Fibroblast of lung (primary cell): ENCODE measurements at regions not wholly inside any gene's neighbourhood (a gene's known extent, or its start where the extent isn't known, plus 50 kb on each side); places are given as distances from the start of the nearest gene placed in this dataset.
A peak's percentile ranks its signal among the peaks of the same experiment; 100 is the strongest.
"Not testable (repeated sequence)": the region's sequence is repeated elsewhere in the genome, so short reads cannot be mapped to it uniquely, and the experiment has no call there.

ENCODE experiments used
- DNase-seq, 2 donors: peaks; one replicate each; pipeline versions ENCODE4 v3.0.0 to v3.0.0-alpha.2; 2010; ENCODE audit warnings: low read depth in 2 of 2
- H2AFZ ChIP-seq: 2 replicates; pipeline ENCODE4 v1.5.1; 2012; ENCODE audit warnings: low read length, control low read depth, inconsistent platforms
- H3K27ac ChIP-seq: 2 replicates; pipeline ENCODE4 v1.5.1; 2011; ENCODE audit warnings: low read length, control low read depth; ENCODE audit not compliant: insufficient read depth
- H3K27me3 ChIP-seq: 2 replicates; pipeline ENCODE4 v1.5.1; 2011; ENCODE audit warnings: mild to moderate bottlenecking, low read length; ENCODE audit not compliant: control insufficient read depth, insufficient read depth
- H3K36me3 ChIP-seq: 2 replicates; pipeline ENCODE4 v1.5.1; 2011; ENCODE audit warnings: low read length; ENCODE audit not compliant: control insufficient read depth, insufficient read depth
- H3K4me1 ChIP-seq: 2 replicates; pipeline ENCODE4 v1.5.1; 2011; ENCODE audit warnings: low read length; ENCODE audit not compliant: control insufficient read depth, insufficient read depth; ENCODE audit errors: extremely low read depth
- H3K4me2 ChIP-seq: 2 replicates; pipeline ENCODE4 v1.5.1; 2011; ENCODE audit warnings: low read length, control low read depth; ENCODE audit not compliant: insufficient read depth; ENCODE audit errors: extremely low read depth
- H3K4me3 ChIP-seq, 4 experiments: fragments of 200-600 bp in 1 of 4; sonication (generic) in 1 of 4; replicated peaks in 1 of 4; 2 replicates each; pipeline ENCODE4 v1.5.1; 2011 to 2016; ENCODE audit warnings: low read length in 4 of 4, low read depth in 3 of 4, mild to moderate bottlenecking in 3 of 4, control low read depth in 2 of 4, inconsistent platforms in 1 of 4, mixed read lengths in 1 of 4; ENCODE audit not compliant: insufficient read depth in 1 of 4; ENCODE audit errors: control extremely low read depth in 1 of 4
- H3K79me2 ChIP-seq: 2 replicates; pipeline ENCODE4 v1.5.1; 2012; ENCODE audit warnings: mild to moderate bottlenecking, low read length, inconsistent platforms; ENCODE audit not compliant: control insufficient read depth, insufficient read depth
- H3K9ac ChIP-seq: 2 replicates; pipeline ENCODE4 v1.5.1; 2011; ENCODE audit warnings: mild to moderate bottlenecking, low read length, control low read depth; ENCODE audit not compliant: insufficient read depth
- H3K9me3 ChIP-seq: 2 replicates; pipeline ENCODE4 v1.5.1; 2012; ENCODE audit warnings: low read depth, low read length; ENCODE audit not compliant: control insufficient read depth, insufficient read depth
- H4K20me1 ChIP-seq: 2 replicates; pipeline ENCODE4 v1.5.1; 2011; ENCODE audit warnings: low read length; ENCODE audit not compliant: control insufficient read depth, insufficient read depth; ENCODE audit errors: extremely low read depth
- EZH2 ChIP-seq: IDR thresholded peaks from 2 replicates; pipeline ENCODE4 v1.5.1; 2012; ENCODE audit warnings: low read length, control low read depth, mild to moderate bottlenecking; ENCODE audit errors: missing control alignments
- TF ChIP-seq, protein P1 (sequence below), 2 donors: IDR thresholded peaks in 1 of 2; conservative IDR thresholded peaks in 1 of 2; 1 replicate in 1 of 2; 2 replicates in 1 of 2; pipeline ENCODE4 v1.5.1; 2011 to 2012; ENCODE audit warnings: low read length in 2 of 2, control low read depth in 1 of 2, inconsistent platforms in 1 of 2, low read depth in 1 of 2, mild to moderate bottlenecking in 1 of 2

DNA sequence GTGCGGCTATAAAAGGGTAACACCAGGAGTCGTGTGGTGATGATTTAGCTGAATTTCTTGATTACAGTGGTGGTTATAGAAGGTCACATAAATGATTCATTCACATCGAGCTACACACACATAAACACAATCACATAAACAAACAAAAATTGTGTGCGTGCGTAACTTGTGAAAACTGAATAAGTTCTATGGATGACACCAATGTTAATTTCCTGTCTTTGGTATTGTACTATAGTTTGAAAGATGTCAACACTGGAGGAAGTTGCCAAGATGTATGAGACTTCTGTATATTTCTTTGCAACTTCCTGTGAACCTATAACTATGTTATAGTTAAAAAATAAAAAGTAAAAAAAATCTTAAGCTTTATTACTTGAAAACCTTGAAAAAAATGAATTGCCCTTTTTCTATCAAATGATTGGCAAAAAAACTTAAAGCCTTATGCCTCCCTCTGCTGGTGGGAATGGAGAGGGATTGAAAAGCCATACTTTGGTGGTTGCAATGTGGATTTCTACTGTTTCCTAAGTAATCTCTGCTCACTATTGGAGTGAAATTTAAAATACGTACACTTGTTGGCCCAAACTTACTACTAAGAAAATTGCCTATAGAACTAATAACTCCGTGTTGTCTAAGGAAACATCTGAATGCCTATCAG lies 227.7 kb downstream of the RPIA start:
- H3K79me2 ChIP-seq: no peaks in the 10 kb centered on the region

DNA sequence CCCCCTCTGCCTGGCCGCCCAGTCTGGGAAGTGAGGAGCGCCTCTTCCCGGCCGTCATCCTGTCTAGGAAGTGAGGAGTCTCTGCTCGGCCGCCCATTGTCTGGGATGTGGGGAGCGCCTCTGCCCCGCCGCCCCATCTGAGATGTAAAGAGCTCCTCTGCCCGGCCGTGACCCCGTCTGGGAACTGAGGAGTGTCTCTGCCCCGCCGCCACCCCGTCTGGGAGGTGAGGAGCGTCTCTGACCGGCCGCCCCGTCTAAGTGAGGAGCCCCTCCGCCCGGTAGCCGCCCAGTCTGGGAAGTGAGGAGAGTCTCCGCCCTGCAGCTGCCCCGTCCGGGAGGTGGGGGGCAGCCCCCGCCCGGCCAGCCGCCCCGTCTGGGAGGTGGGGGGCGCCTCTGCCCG lies 228.9 kb downstream of the RPIA start:
- not testable (repeated sequence) for H3K9ac ChIP-seq, H3K79me2 ChIP-seq, H3K4me3 ChIP-seq, H3K27me3 ChIP-seq, H3K27ac ChIP-seq, H3K9me3 ChIP-seq, DNase-seq, H4K20me1 ChIP-seq, H3K4me2 ChIP-seq, H3K4me1 ChIP-seq, H3K36me3 ChIP-seq, H2AFZ ChIP-seq

More for the DNA sequence above, 227.7 kb downstream of the RPIA start:
- Histone ChIP-seq H3K27me3 (no peaks in the 10 kb centered on the region), H3K27ac (no peak overlapping the region), H3K9ac (no peak overlapping the region), H3K9me3 (no peaks in the 10 kb centered on the region), H3K4me3 (no peak overlapping the region), H2AFZ (no peak overlapping the region), H3K4me2 (no peak overlapping the region), H4K20me1 (no peaks in the 10 kb centered on the region), H3K36me3 (no peaks in the 10 kb centered on the region), H3K4me1 (no peaks in the 10 kb centered on the region)
- DNase-seq: peak in 1 of 2 donors; percentile 23
- no peak for TF ChIP-seq EZH2
- TF ChIP-seq, protein P1, sequence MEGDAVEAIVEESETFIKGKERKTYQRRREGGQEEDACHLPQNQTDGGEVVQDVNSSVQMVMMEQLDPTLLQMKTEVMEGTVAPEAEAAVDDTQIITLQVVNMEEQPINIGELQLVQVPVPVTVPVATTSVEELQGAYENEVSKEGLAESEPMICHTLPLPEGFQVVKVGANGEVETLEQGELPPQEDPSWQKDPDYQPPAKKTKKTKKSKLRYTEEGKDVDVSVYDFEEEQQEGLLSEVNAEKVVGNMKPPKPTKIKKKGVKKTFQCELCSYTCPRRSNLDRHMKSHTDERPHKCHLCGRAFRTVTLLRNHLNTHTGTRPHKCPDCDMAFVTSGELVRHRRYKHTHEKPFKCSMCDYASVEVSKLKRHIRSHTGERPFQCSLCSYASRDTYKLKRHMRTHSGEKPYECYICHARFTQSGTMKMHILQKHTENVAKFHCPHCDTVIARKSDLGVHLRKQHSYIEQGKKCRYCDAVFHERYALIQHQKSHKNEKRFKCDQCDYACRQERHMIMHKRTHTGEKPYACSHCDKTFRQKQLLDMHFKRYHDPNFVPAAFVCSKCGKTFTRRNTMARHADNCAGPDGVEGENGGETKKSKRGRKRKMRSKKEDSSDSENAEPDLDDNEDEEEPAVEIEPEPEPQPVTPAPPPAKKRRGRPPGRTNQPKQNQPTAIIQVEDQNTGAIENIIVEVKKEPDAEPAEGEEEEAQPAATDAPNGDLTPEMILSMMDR (conservative IDR thresholded peaks at IDR 0.05 in 1 of 2, IDR thresholded peaks at IDR 0.05 in 1 of 2; ENCODE audit: low read depth in 1 of 2, low read length in 2 of 2): peak; percentile 74 to 79

DNA sequence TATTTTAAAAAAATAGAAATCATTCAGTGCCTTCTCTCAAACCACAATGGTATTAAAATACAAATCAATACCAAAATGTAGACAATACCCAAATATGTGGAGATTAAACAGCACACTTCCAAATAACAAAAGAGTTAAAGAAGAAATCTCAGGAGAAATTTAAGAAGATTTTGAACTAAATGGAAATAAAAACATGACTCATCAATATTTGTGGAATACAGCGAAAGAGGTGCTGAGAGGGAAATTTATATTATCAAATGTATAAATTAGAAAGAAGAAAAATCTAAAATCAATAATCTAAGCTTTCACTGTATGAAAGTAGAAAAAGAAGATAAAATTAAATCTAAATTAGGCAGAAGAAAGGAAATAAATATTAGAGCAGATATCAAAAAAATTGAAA lies 233.1 kb downstream of the RPIA start:
- TF ChIP-seq EZH2: no peak
- TF ChIP-seq, protein P1 (conservative IDR thresholded peaks at IDR 0.05 in 1 of 2, IDR thresholded peaks at IDR 0.05 in 1 of 2; ENCODE audit: low read depth in 1 of 2, low read length in 2 of 2): no peak
- H3K36me3 ChIP-seq: no peaks in the 10 kb centered on the region
- no peaks in the 10 kb centered on the region for H3K9me3 ChIP-seq
- H3K27ac ChIP-seq: no peak overlapping the region
- no peak overlapping the region for H3K4me2 ChIP-seq
- DNase-seq: no peak
- H3K4me1 ChIP-seq: no peaks in the 10 kb centered on the region
- no peak overlapping the region for H2AFZ ChIP-seq
- no peaks in the 10 kb centered on the region for H4K20me1 ChIP-seq
- no peaks in the 10 kb centered on the region for H3K27me3 ChIP-seq
- no peak overlapping the region for H3K4me3 ChIP-seq
- H3K9ac ChIP-seq: no peak overlapping the region
- no peaks in the 10 kb centered on the region for H3K79me2 ChIP-seq
